ENCODE measurements at regions not wholly inside any gene's neighbourhood (a gene's known extent, or its start where the extent isn't known, plus 50 kb on each side); places are given as distances from the start of the nearest gene placed in this dataset.

DNA sequence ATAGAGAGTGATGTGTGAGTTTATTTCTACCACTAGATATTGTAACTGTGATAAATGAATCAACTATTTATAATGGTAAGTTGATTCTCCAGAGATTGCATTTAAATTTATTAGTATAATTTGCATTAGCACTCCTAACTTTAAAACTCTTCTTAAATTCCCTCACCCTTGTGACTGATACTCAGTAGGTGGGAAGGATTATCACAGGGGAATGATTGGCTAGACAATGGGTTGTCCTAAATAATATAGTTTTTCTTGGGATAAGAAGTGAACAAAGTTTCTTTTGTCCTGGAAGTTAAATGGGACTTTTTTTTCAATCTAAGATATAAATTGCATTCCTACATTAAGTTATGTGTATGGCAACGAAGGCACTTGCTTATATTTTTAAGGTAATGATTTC is 169.2 kb upstream of the PITX2 start:
- ATAC-seq: no peak

DNA sequence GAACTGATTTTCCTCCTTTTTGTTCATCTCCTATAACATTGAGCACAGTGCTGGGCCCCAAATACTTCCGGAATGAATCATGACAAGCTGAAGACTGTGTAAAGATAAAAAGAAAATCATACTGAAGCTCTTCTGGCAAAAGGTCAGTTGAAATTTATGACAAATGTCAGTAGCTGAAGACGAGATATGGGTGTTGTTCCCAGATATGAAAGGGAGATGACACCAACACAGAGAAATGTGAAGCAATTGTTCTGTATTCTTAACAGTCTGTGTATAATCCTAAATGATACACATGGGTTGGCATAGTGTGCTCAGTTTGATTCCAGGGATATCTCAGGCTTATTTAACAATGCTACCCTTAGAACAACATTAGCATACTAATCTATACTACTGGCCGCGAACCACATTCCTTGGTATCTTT is 170.5 kb upstream of the PITX2 start:
- no peaks in the 10 kb centered on the region for H3K9me3 ChIP-seq
- FAIRE-seq: no peak
- no peak for ATAC-seq
- intact Hi-C loops (cut with DNase I): no loop called here
- no peaks in the 10 kb centered on the region for H3K4me1 ChIP-seq
- no peaks in the 10 kb centered on the region for H3K27me3 ChIP-seq
- no peak overlapping the region for H3K27ac ChIP-seq
- WGBS, 2 donors: 49 to 68% methylated on average over 4 of the region's 4 CpGs
- TF ChIP-seq, protein P1, sequence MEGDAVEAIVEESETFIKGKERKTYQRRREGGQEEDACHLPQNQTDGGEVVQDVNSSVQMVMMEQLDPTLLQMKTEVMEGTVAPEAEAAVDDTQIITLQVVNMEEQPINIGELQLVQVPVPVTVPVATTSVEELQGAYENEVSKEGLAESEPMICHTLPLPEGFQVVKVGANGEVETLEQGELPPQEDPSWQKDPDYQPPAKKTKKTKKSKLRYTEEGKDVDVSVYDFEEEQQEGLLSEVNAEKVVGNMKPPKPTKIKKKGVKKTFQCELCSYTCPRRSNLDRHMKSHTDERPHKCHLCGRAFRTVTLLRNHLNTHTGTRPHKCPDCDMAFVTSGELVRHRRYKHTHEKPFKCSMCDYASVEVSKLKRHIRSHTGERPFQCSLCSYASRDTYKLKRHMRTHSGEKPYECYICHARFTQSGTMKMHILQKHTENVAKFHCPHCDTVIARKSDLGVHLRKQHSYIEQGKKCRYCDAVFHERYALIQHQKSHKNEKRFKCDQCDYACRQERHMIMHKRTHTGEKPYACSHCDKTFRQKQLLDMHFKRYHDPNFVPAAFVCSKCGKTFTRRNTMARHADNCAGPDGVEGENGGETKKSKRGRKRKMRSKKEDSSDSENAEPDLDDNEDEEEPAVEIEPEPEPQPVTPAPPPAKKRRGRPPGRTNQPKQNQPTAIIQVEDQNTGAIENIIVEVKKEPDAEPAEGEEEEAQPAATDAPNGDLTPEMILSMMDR (IDR thresholded peaks at IDR 0.05): no peak
- no peaks in the 10 kb centered on the region for H3K36me3 ChIP-seq
- DNase-seq: no peak
- no peak overlapping the region for H3K4me3 ChIP-seq

More for the DNA sequence above, 169.2 kb upstream of the PITX2 start:
- WGBS, 2 donors: 53 to 73% methylated on average over 1 of the region's 1 CpG
- intact Hi-C loops (cut with DNase I): no loop called here
- H3K36me3 ChIP-seq: no peaks in the 10 kb centered on the region
- H3K4me3 ChIP-seq: no peak overlapping the region
- H3K4me1 ChIP-seq: no peaks in the 10 kb centered on the region
- FAIRE-seq (no peak), DNase-seq (no peak)
- H3K27me3 ChIP-seq: no peaks in the 10 kb centered on the region
- no peaks in the 10 kb centered on the region for H3K9me3 ChIP-seq
- TF ChIP-seq, protein P1 (IDR thresholded peaks at IDR 0.05): no peak
- H3K27ac ChIP-seq: no peak overlapping the region

DNA sequence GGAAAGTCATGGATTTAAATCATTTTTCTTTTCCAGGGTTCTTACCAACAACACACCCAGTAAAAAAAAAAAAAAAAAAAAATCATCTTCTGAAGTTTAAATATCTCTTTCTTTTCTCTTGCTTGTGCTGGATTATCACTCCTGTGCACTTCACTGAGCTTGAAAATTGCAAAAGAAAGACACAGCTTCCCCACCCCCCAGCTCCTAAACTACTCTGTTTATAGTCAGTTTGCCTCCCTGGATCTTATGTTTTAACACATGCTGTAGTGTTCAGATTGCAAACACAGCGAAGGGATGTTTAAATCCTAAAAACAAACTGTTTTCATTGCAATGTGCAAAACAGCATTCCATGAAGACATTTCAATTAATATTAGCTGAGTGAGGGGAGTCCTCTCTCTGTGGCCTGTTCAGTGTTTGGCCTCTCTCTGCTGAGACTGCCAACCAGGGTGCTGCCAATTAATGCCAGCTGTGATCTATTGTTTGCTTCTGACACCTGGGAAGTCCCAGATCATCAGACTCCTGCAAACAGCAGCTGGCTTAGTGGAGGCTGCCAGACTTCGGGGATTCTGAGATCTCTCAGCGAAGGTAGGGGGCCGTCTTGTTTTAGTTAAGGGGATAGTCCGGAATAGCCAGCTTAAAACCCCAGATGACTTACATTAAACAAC is 171.1 kb upstream of the PITX2 start:
- 65 to 66% methylated on average over 5 of the region's 5 CpGs for WGBS, 2 donors
- Histone ChIP-seq H3K4me3 (no peak overlapping the region), H3K9me3 (no peaks in the 10 kb centered on the region), H3K4me1 (no peaks in the 10 kb centered on the region), H3K36me3 (no peaks in the 10 kb centered on the region), H3K27me3 (no peaks in the 10 kb centered on the region), H3K27ac (no peak overlapping the region)
- DNase-seq: no peak
- no peak for ATAC-seq
- intact Hi-C loops (cut with DNase I): no loop called here
- FAIRE-seq: no peak
- TF ChIP-seq, protein P1 (IDR thresholded peaks at IDR 0.05): no peak

DNA sequence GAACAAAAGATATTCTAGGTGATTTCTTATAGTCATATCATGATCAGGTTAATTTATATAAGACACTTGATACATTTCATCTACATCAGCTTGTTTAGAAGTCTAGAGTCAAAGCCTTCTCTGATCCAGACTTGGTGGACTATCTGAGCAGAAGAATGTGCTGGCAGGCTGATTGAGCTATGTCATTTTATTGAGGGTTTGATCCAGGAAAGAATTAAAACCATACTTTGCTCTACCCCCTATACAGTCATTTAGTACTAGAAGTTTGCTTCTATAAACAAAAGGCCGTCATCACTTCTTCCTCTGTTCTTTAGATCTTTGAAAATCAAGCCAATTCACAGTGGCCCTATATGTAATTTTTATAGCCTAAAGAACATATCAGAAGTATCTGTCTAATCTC is 173.1 kb upstream of the PITX2 start:
- FAIRE-seq: no peak
- no peak for ATAC-seq
- TF ChIP-seq, protein P1 (IDR thresholded peaks at IDR 0.05): no peak
- WGBS, 2 donors: 71 to 91% methylated on average over 1 of the region's 1 CpG
- DNase-seq: no peak
- Histone ChIP-seq H3K4me3 (no peak overlapping the region), H3K27ac (no peak overlapping the region), H3K9me3 (no peaks in the 10 kb centered on the region), H3K36me3 (no peaks in the 10 kb centered on the region), H3K4me1 (no peaks in the 10 kb centered on the region), H3K27me3 (peaks cover 0 to 7% (median 0%) of the 10 kb centered on the region in 4 donors)
- intact Hi-C loops (cut with DNase I): no loop called here

DNA sequence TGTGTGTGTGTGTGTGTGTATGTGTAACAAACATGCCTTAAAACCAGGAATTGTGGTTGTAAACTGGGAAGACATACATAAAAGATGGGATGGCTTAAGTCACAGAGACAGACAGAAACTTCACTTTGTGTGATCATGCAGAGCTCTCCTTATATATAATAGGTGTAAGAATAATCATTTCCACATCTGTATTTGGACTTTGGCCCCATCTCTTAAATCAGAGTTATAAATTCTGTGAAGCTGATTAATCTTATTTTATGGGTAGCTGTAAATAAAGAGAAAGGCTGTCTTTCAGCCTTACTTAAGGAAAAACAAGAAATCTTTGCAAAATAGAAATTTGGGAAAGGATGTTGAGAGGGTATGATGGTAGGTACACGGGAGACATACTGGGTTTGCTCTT is 174.6 kb upstream of the PITX2 start:
- intact Hi-C loops (cut with DNase I): no loop called here
- 66 to 82% methylated on average over 1 of the region's 1 CpG for WGBS, 2 donors
- Histone ChIP-seq H3K27ac (no peak overlapping the region), H3K4me1 (no peaks in the 10 kb centered on the region), H3K4me3 (no peak overlapping the region), H3K36me3 (no peaks in the 10 kb centered on the region), H3K27me3 (peaks cover 0 to 7% (median 0%) of the 10 kb centered on the region in 4 donors), H3K9me3 (no peaks in the 10 kb centered on the region)
- ATAC-seq: no peak
- TF ChIP-seq, protein P1 (IDR thresholded peaks at IDR 0.05): no peak
- DNase-seq: no peak
- FAIRE-seq: no peak
